GM19463 (cell line): ENCODE measurements at regions not wholly inside any gene's neighbourhood (a gene's known extent, or its start where the extent isn't known, plus 50 kb on each side); places are given as distances from the start of the nearest gene placed in this dataset.
"Not testable (repeated sequence)": the region's sequence is repeated elsewhere in the genome, so short reads cannot be mapped to it uniquely, and the experiment has no call there.

Experiments used
- ATAC-seq: cut with Tn5 transposase; IDR thresholded peaks from one replicate; pipeline ENCODE4 v1.9.1; 2021; ENCODE audit warnings: mild to moderate bottlenecking, moderate library complexity; ENCODE audit not compliant: unreplicated experiment

DNA sequence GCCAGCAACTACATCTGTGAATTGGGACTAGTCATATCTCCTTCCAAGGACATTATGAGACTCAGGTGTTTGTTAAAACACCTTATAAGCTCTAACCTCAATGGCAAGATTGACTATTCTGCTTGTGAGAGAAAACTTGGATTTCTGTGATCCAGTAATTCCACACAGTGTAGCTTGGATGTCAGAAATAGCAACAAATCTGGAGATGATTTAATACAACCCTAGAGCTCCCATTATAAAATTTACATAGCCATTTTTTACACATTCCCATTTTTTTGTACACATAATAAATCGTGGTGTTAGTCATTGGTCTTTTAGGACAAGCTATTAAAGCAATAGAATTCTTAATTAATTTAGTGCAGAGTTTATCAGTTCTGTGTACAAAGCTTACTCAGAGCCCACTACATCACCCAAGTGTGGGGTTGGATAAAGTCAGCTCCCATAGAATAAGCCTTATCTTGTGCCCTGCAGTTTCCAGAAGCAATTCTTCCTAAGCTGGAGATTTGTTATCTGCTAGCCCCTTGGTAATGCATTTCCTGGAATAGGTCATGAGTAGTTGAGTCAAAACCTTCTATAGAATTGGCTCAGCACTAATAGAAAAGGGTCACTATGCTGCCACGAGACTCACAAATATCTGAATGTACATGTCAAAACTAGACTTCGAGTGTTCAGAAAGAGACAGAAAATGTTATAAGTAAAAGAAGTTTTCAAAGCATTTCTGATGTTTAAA is 434.0 kb upstream of the RUNX1 start:
- no peak for ATAC-seq

DNA sequence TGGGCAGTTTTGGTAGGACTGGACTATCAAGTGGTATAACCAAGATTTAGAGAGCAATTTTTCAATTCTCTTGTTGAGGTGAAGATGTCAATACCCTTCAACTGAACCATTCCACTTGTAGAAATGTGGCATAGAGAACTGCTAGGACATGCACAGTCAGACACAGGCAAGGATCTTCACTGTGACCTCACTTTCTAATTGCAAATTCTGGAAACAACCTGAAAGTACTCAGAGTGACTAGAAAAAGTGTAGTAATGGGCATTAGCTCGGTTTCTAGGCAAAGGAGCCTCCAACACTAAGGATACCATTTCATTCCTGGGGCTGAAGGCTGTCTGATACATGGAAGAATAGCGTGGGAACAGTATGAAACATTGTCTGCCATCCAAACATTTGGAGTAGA is 433.0 kb upstream of the RUNX1 start:
- no peak for ATAC-seq

DNA sequence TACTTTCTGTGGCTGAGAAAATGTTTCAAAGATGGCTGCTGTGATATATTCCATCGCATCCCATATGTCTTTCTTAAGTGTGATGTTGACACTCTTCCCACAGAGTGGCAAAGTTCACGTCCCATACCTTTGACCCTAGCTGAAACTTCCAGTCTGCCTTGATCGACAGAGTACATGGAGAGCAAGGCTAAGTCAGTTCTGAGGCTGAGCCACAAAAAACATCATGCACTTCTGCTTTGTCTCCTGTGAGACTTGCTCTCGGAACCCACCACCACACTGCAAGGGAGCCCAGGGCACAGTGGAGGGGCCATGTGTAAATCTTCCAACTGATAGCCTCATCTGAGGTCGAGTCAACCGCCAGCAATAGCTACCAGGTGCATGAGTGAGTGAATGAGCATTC is 431.9 kb upstream of the RUNX1 start:
- no peak for ATAC-seq

DNA sequence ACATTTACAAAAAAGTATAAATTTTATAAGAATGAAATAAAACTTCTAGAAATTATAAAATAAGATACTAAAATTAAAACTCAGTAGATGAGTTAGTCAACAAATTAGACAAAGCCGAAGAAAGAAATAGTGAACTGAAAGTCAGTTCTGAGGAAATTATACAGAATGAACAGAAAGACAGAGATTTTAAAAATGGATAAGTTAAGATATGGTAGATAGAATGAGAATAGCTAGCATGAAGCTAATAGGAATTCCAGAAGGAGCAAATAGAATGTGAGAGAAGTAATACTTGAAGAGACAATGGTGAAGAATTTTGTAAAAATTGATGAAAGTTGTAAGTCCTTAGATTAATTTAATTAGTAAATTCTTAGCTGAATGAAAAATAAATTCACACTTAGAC is 430.4 kb upstream of the RUNX1 start:
- no peak for ATAC-seq

DNA sequence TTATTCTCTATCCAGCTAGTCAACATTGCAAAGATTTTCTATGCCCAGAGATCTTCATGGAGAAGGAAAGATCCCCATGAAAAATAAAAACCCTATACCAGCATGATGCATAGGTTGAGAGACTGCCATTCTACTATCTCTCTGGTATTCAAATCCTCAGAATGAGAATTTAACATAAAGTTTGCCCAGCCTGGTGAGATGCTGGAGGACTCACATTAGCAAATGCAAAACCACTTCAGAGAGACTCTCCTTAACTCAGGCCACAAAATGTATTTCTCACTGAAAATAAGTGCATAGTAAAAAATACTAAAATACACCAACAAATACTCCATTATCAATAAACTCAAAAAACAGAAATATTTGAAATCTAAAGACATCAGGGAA is 430.0 kb upstream of the RUNX1 start:
- ATAC-seq = no peak

DNA sequence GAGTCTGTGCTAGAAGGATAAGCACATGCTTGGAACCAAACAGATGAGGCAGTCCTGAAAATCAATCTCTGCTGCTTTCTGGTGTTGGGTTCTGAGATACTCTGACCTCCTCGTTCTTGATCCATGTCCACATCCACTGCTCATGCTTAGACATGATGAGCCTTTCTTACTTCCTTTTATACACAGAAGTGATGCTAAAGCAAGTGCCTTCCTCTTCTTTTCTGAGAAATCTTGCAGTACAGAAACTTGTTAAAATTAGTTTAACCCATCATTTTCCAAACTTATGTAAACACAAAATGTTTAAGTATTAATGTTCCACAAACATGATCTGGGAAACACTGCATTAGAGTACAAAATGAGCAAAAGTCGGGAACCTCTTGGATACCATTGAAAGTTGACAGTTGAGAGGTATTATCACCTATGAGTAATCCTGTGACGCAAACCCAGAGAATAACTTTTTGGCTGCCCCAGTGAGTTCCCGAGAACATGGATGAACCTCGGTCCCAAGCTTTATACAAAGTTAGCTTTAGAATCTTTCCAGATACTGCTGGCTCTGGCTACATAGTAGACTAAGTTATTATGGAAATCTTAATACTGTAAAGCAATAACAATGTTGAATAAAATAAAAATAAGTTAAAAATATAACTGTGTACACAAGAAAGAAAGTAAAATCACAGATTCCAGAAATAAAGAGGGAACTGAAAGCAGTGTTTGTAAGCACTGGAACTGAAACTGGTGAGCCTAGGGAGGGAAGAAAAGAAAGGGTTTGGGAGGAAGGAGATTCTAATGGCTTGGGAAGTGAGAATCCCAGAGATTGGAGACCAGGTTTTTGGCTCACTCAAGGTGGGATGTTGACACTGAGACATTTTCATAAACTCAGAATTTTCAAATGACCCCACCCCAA is 429.3 kb upstream of the RUNX1 start:
- no peak for ATAC-seq

DNA sequence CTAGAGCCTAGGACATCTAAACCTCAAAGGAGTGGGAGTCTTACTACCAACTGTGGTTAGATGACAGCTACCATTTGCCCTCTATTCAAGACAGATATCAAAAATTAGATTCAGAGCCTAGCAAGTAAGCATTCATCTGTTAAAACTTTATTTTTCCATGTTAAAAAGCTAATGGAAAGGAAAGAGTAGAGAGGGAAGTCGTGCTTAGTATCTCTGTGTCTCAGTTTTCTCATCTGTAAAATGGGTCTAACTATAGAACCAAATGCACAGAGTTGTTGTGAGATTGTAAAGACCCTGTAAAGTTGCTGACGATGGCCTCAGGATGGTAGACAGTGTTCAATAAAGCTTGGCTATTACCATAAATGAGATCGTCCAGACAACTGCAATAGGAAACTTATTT is 428.5 kb upstream of the RUNX1 start:
- ATAC-seq = no peak

DNA sequence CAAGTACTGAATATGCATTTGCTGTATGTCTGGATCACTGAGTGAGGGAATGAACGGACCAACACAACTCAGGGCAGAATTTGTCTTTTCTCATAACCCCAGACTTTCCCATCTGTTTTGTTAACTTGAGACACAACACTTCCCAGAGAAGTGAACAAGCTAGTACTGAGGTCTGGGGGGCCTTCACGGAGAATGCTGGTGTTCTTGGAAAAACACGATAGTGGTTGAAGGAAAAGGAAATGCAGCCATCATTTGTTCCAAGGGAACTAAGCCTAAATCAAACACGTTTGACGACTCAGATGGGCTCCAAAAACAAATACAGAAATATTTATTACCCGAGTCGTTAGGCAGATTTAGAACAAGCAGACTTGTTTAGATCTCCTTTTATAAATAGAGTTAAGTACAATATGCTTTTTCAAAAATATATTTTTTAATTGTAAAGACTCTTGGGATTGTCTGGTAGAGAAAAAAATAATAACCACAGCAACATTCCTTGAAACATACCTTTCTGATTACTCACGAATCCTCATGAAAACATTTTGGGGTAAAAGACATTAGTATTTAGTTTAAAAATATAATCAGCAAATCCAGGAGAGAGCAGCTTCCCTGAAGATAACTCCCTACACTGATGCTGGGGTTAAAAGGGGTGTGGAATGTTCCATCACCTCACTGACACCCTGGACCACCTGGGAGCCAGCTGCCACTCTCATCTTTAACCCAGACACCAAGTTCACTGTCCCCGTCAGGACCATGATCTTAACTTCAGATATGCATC is 427.7 kb upstream of the RUNX1 start:
- no peak for ATAC-seq

DNA sequence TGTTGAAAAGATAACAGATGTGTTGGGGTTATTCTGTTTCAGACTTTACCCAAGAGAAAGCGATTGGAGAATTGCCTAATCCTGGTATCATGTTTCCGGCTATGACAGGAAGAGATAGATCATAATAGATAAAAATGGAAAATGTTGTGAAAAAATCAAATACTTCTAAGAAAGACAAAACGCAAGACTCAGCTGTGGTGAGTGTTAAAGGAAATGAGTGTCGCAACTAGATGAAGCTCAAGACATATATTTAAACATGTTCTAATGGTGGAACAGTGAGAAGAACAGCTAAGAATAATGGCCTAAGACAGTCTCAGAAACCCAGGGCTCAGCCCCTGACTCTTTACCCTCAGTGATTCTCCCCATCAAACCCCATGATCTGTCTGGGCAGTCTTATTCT is 426.7 kb upstream of the RUNX1 start:
- ATAC-seq = no peak

DNA sequence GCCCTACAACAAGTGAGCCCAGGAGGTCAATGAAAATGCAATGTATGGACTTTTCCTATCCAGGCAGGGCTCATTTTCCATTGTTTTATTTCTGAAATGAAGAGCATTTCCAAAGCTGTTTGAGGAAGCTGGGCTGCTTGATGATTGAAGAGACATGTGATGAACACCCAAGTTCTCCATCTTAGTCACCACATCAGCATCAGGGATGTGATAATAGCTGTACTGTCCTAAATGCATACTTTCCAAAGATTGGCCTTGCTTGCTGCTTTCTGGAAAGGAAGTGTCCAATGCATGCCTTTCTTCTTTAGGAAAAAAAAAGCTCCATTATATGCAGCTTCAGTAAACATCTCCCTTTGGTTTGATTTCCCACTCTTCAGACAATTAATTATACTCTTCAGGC is 425.9 kb upstream of the RUNX1 start:
- no peak for ATAC-seq

DNA sequence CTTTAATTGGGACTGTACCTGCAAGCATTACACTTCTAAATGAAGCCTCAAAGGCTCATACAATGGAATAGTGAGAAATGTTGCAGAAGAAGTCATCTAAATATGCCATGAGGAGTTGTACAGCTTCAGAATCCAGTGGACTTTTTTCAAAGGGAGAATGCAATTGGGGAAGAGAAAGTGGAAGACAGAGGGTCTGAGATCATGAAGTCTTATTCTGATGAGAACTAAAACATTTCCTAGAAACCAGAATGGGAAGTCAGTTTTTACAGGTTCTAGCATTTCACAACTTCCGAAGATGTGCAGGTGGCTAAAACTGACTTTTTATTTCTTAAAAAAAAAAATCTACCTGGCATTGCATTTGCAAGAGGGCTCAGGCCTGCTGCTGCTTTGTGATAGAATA is 424.4 kb upstream of the RUNX1 start:
- no peak for ATAC-seq

DNA sequence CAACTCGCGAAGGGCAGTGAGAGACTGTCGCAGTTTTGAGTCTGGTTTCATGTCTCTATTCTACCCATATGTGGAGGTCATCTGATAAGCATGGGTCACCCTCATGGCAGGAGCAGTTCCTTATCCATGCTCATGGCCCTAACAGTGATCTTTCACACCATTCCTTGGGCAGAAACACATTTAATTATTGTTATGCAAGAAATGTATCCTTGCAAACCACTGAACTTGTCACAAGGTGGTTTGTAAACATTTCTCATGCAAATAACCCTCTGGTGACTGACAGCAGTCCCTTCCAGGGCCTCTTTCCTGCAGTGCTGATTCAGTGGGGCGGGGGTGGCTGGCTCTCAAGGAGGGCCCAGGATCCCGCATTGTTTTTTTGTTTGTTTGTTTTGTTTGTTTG is 421.4 kb upstream of the RUNX1 start:
- ATAC-seq = no peak

DNA sequence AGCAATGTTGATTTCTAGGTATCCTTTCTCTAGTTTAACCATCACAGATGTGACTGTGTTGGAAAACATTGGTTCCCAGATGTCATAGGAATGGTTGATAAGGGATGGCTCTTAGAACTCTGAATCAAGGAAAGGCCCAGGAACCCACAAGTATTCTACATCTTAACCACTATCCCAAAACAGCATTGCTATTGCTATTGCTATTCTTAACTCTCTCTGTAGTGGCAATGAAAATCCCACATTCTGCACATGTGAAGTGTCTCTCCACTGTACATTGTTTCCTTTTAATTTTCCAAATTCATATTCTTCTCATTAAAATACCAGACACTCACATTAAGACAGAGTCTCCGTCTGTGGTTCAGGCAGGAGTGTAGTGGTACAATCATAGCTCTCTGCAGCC is 420.4 kb upstream of the RUNX1 start:
- ATAC-seq = no peak

DNA sequence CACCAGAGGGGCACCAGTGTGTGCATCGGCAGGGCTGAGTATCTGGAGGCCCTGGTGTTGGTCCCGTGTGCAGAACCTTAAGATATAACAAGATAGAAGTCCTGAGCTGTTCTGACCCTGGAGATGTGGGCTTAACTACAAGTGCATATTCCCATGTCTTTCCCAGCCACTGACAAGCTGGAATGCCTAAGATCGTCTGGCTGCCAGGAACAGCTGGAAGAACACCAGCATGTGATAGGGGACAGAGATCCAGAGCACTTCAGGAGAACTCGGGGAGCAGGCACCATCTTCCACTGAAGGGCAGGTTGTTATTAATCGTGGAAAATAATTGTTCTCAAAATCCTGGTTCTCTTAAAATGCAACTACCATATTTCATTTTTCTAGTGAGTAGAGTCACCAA is 419.9 kb upstream of the RUNX1 start:
- no peak for ATAC-seq

DNA sequence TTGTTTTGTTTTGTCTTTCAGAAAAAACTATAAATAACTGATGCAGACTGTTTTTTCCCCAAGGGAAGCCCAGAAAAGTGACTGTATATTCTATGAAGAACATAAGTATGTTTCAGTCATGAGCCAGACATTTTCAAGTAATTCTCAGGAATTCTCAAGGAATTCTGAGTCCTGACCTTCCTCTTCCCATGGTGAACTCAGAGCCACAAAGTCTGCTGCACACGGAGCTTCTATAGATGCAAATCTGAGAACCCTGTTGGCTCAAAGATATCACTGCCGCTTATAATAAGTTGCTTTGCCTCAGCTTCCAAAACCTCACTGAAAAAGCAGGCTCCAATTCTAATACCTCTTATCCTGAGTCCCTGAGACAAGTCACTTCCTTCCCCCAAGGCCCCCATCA is 418.5 kb upstream of the RUNX1 start:
- no peak for ATAC-seq

DNA sequence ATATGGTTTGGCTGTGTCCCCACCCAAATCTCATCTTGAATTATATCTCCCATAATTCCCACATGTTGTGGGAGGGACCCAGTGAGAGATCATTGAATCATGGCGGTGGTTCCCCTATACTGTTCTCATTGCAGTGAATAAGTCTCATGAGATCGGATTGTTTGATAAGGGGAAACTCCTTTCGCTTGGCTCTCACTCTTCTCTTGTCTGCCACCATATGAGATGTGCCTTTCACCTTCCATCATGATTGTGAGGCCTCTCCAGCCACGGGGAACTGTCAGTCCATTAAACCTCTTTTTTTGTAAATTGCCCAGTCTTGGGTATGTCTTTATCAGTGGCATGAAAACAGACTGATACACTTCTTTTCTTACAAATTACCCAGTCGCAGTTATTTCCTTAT is 417.6 kb upstream of the RUNX1 start:
- not testable (repeated sequence) for ATAC-seq

DNA sequence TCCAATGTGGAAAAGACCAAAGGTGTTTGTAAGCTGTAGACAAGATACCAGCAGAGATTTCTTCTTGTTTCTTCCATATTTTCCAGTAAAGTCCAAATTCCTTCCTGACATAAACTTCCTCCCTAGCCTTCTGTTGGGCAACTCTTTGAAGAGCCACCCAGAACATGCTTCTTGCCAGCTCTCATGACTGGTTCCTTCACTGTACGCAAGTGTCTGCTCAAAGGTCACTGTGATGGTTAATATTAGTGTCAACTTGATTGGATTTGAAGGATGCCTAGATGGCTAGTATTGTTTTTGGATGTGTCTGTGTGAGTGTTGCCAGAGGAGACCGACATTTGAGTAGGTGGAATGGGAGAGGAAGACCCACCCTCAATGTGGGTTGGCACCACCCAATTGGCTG is 416.6 kb upstream of the RUNX1 start:
- no peak for ATAC-seq

DNA sequence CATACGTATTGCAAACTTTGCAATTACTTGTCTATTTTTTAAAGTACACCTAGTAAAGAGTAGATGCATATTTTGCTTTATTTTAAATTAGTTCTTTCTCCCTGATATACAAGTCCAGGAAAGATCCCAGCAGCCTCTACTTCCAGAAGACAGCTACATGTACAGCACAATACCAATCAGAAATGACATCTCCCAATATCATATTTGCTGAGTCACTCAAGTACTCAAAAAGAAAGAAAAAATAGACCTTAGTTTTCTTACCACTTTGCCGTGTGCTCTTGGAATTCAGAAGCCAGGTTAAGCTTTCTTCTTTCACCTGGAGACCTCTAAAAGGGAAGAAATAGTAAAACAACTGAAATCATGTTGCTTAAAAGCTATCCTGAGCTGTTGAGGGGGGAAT is 412.6 kb upstream of the RUNX1 start:
- no peak for ATAC-seq

DNA sequence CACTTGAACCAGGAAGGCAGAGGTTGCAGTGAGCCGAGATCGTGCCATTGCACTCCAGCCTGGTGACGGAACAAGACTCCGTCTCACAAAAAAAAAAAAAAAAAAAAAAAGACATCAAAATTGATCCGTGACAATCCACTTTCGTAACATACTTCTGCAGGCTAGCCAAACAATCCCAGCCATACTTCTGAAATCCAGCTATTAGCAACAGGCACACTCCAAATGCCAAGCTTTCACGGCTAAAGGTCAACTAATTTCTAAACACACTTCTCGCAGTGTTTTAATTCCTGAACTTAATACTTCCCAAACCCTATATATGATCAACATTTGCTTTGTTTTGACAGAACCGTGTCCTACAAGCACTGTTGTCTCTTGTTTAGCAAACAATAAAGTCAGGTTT is 411.3 kb upstream of the RUNX1 start:
- no peak for ATAC-seq

DNA sequence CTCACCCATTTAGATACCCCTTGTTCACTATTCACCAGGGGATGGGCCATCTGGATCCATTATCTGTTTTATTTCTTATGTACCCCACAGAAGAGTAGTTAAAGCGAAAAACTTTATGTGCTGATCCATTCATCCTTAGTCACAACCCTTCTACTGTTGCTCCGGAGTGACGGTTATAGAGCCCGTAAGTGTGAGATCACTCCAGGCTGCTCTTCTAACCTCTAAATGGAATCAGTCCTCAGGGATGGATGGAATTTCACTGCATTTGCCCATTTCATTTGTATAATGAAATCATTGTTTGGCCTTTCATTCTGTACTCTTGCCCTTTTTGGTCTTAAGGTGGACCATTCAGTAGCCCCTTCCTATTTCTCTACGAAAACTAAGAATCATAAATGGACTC is 409.3 kb upstream of the RUNX1 start:
- no peak for ATAC-seq

DNA sequence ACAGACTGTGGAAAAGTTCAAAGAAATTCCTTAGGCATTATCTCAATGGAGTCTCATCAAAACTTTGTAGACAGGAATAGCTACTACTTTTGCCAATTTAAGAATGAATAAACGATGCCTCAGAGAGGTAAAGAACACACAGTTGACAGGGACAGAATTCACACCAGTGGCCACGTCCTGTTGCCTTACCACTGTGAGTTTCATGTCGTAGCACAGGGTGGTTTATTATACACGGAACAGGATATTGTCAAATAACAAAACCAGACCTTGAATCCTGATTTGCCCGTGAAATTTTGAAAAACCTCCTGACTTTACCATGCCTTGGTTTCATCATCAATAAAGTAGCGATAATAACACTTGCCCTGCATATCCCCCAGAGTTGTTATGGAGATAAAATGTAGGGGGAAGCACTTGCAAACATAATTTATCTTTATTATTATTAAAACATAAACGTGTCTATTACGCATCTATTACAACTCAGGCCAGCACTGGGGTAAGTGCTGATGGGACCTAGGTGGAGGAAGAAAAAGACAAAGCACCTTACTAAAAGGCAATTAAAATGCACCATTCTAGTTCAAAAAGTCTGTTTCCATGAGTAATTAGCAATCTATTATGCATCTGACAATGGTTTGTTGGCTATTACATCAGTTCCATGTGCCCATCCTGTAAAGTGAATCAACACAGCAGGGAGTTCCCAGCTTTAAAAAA is 408.1 kb upstream of the RUNX1 start:
- no peak for ATAC-seq
